ENCODE measurements at regions not wholly inside any gene's neighbourhood (a gene's known extent, or its start where the extent isn't known, plus 50 kb on each side); places are given as distances from the start of the nearest gene placed in this dataset.

DNA sequence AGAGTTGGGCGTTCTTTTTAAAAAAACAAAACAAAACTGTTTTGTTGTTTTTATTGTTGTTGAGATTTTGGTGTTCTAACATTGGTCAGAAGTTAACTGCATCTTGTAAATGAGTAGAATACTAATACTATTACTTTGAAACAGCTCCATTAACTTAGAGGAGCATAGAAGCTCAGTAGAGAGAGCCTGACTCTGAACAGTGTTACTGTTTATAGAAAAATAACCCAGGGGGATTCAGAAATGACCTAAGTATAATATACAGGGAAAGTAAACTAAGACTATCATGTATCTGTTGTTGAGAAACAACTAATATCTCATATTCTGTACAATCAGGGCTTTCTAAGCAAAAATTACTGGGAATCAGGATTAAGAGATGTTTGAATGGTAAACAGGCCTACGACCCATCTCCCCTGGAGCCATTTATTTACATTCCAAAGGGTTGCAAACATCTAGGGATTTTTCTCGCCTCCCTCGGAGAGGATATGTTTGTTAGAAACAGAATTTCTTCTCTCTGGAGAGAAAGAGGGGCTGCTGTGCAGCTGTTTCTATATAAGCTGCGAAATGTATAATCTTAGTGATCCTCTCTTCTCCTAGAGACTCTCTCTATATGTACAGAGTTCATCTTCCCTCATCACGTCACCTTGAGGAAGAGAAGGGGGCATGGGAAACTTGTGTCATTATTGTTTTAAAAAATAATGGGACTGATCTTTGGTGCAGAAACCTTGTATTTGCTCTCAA is 827.5 kb upstream of the DPPA4 start:
- DNase-seq (ENCODE audit: extremely low read depth, insufficient read length), result no peak
- H3K4me3 ChIP-seq (replicated peaks; ENCODE audit: low read depth, low read length), result no peak overlapping the region

DNA sequence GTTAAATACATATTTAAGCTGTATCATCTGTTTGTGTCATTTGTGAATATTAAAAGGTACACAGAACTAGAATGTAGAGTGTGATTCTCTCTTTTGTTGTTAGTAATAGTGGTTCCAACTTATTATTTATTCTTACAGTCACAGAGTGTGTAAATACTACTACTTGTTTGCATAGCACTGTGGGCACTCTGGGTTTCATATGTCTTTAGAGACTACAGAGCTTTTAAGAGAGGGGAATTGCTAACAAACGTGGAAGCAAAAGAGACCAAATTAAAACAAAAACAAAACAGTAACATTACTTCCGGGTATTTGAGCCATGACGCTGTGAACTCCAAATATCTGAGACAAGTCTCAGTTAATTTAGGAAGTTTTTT is 828.0 kb upstream of the DPPA4 start:
- no peak for TF ChIP-seq CTCF (IDR thresholded peaks at IDR 0.05; ENCODE audit: insufficient read depth, low read length, poor library complexity, severe bottlenecking)
- Histone ChIP-seq H3K4me3 (replicated peaks; ENCODE audit: low read depth, low read length) (no peak overlapping the region), H3K27me3 (replicated peaks; ENCODE audit: control insufficient read depth, insufficient read depth, low read length) (no peaks in the 10 kb centered on the region), H3K36me3 (ENCODE audit: control insufficient read depth, insufficient read depth, low read length) (no peaks in the 10 kb centered on the region)
- DNase-seq (ENCODE audit: extremely low read depth, insufficient read length), result no peak

More for the DNA sequence above, 827.5 kb upstream of the DPPA4 start:
- Histone ChIP-seq H3K27me3 (replicated peaks; ENCODE audit: control insufficient read depth, insufficient read depth, low read length) (no peaks in the 10 kb centered on the region), H3K36me3 (ENCODE audit: control insufficient read depth, insufficient read depth, low read length) (no peaks in the 10 kb centered on the region)
- no peak for TF ChIP-seq CTCF (IDR thresholded peaks at IDR 0.05; ENCODE audit: insufficient read depth, low read length, poor library complexity, severe bottlenecking)

GRCh38 chr3:110165753-110166152 is 828.4 kb upstream of the DPPA4 start:
- Histone ChIP-seq H3K27me3 (replicated peaks; ENCODE audit: control insufficient read depth, insufficient read depth, low read length) (no peaks in the 10 kb centered on the region), H3K36me3 (ENCODE audit: control insufficient read depth, insufficient read depth, low read length) (no peaks in the 10 kb centered on the region), H3K4me3 (replicated peaks; ENCODE audit: low read depth, low read length) (no peak overlapping the region)
- no peak for TF ChIP-seq CTCF (IDR thresholded peaks at IDR 0.05; ENCODE audit: insufficient read depth, low read length, poor library complexity, severe bottlenecking)
- DNase-seq (ENCODE audit: extremely low read depth, insufficient read length), result no peak

DNA sequence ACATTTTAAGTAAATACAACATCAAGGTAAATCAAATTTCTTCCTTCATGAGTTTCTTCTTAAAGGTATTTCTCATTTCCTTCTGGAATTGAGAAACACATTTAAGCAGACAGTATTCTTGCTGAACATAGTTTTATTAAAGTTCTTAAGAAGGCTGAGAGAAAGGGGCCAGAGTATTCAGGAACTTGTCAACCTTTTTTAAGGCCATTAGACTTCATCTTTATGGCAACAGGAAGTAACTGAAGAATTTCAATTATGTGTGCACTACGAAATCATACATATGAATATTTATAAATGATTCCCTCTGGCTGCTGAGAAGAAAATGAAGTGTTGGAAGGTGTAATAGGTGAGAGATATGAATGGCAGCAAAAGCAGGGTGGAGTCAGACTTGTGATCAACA is 829.4 kb upstream of the DPPA4 start:
- no peak for TF ChIP-seq CTCF (IDR thresholded peaks at IDR 0.05; ENCODE audit: insufficient read depth, low read length, poor library complexity, severe bottlenecking)
- DNase-seq (ENCODE audit: extremely low read depth, insufficient read length), result no peak

GRCh38 chr3:110174908-110175307 is 837.6 kb upstream of the DPPA4 start:
- TF ChIP-seq CTCF (IDR thresholded peaks at IDR 0.05; ENCODE audit: insufficient read depth, low read length, poor library complexity, severe bottlenecking), result no peak
- Histone ChIP-seq H3K36me3 (ENCODE audit: control insufficient read depth, insufficient read depth, low read length) (no peaks in the 10 kb centered on the region), H3K27me3 (replicated peaks; ENCODE audit: control insufficient read depth, insufficient read depth, low read length) (no peaks in the 10 kb centered on the region), H3K4me3 (replicated peaks; ENCODE audit: low read depth, low read length) (no peak overlapping the region)
- no peak for DNase-seq (ENCODE audit: extremely low read depth, insufficient read length)

More for the DNA sequence above, 829.4 kb upstream of the DPPA4 start:
- Histone ChIP-seq H3K27me3 (replicated peaks; ENCODE audit: control insufficient read depth, insufficient read depth, low read length) (no peaks in the 10 kb centered on the region), H3K4me3 (replicated peaks; ENCODE audit: low read depth, low read length) (no peak overlapping the region), H3K36me3 (ENCODE audit: control insufficient read depth, insufficient read depth, low read length) (no peaks in the 10 kb centered on the region)

- TF ChIP-seq CTCF (IDR thresholded peaks at IDR 0.05; ENCODE audit: insufficient read depth, low read length, poor library complexity, severe bottlenecking), result no peak
- no peak for DNase-seq (ENCODE audit: extremely low read depth, insufficient read length)
- Histone ChIP-seq H3K36me3 (ENCODE audit: control insufficient read depth, insufficient read depth, low read length) (no peaks in the 10 kb centered on the region), H3K27me3 (replicated peaks; ENCODE audit: control insufficient read depth, insufficient read depth, low read length) (no peaks in the 10 kb centered on the region), H3K4me3 (replicated peaks; ENCODE audit: low read depth, low read length) (no peak overlapping the region)
These were observed 841.6 kb upstream of the DPPA4 start for GRCh38 chr3:110178965-110179364.
